OCI-LY7 (cell line): ENCODE measurements at regions not wholly inside any gene's neighbourhood (a gene's known extent, or its start where the extent isn't known, plus 50 kb on each side); places are given as distances from the start of the nearest gene placed in this dataset.

Experiments used
- EZH2phosphoT487 ChIP-seq: fragments of 200-600 bp; sonication (generic); IDR thresholded peaks from 2 replicates; pipeline ENCODE4 v1.6.1; 2018; ENCODE audit warnings: low read depth, borderline replicate concordance, mild to moderate bottlenecking, mixed run types, antibody characterized with exemption, low read length, moderate library complexity, mixed read lengths
- TF ChIP-seq, protein P1 (sequence below): fragments of 200-600 bp; sonication (generic); conservative IDR thresholded peaks from 2 replicates; pipeline ENCODE4 v1.5.1; 2014; ENCODE audit warnings: mild to moderate bottlenecking, antibody characterized with exemption, low read length, moderate library complexity, mixed read lengths

DNA sequence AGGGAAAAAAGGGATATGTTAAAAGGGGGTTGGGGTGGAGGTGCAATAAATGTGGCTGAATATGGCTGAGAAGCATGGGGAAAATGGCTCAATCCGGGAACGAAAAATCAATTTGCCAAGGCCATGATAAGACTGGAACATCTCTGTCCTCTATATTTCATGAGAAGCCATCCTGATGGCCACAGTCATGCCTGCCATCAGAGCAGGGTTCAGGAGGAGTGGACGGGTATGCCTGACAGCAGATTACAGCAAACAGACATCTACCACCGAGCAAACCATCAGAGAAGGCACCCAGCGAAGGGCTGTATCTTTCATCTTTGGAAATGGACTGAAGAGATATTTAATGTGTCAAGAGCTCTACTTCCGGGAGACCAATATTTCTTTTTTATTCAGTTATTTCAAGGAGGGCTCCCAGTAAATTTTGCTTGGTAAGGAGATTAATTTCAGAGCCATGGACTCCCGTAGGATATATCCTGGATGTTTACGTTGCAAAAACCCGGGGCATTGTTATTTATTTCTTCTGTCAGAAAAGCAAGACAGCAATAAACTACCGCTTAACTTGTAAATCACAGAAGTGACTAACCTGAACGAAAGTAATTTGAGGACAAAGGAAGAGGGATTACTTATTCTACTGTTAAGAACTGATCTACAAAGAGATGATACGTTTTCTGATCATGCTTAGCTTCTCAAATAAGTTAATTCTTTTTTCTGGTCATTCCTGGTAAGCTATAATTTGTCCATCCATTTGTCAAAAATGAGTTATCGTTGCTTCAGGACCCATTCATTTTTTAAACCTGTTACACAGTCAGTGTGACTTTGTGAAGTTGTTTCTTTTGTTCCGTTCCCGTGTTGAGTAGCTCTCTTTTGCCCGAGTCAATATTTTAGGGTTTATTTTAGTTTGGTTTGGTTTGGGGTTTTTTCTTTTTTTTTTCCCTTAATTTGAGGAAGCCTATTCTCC, 80.6 kb upstream of the CHD2 start:
- TF ChIP-seq, protein P1, sequence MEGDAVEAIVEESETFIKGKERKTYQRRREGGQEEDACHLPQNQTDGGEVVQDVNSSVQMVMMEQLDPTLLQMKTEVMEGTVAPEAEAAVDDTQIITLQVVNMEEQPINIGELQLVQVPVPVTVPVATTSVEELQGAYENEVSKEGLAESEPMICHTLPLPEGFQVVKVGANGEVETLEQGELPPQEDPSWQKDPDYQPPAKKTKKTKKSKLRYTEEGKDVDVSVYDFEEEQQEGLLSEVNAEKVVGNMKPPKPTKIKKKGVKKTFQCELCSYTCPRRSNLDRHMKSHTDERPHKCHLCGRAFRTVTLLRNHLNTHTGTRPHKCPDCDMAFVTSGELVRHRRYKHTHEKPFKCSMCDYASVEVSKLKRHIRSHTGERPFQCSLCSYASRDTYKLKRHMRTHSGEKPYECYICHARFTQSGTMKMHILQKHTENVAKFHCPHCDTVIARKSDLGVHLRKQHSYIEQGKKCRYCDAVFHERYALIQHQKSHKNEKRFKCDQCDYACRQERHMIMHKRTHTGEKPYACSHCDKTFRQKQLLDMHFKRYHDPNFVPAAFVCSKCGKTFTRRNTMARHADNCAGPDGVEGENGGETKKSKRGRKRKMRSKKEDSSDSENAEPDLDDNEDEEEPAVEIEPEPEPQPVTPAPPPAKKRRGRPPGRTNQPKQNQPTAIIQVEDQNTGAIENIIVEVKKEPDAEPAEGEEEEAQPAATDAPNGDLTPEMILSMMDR: no peak
- TF ChIP-seq EZH2phosphoT487: no peak
